ENCODE measurements at regions not wholly inside any gene's neighbourhood (a gene's known extent, or its start where the extent isn't known, plus 50 kb on each side); places are given as distances from the start of the nearest gene placed in this dataset.
A peak's percentile ranks its signal among the peaks of the same experiment; 100 is the strongest.

- DNase-seq = no peak
- WGBS, 2 donors = 47 to 75% methylated on average over 1 of the region's 1 CpG
- H3K27ac ChIP-seq = no peak overlapping the region
- TF ChIP-seq CTCF (IDR thresholded peaks at IDR 0.05) (no peak), POLR2A (IDR thresholded peaks at IDR 0.05) (no peak)
- no peaks in the 10 kb centered on the region for H3K4me1 ChIP-seq
- no peak overlapping the region for H3K4me3 ChIP-seq
- intact Hi-C loops (cut with DNase I; ENCODE audit: low total_unique reads) = no loop called here
- H3K27me3 ChIP-seq = no peaks in the 10 kb centered on the region
- no peaks in the 10 kb centered on the region for H3K9me3 ChIP-seq
- H3K36me3 ChIP-seq (ENCODE audit: low read depth, missing control alignments) = no peaks in the 10 kb centered on the region
Measured at GRCh38 chrX:95860127-95860526, 824.5 kb upstream of the DIAPH2 start.

- no peaks in the 10 kb centered on the region for H3K9me3 ChIP-seq
- H3K4me1 ChIP-seq = no peaks in the 10 kb centered on the region
- DNase-seq = no peak
- no peaks in the 10 kb centered on the region for H3K27me3 ChIP-seq
- TF ChIP-seq CTCF (IDR thresholded peaks at IDR 0.05) = no peak
- no peak for TF ChIP-seq POLR2A (IDR thresholded peaks at IDR 0.05)
- intact Hi-C loops (cut with DNase I; ENCODE audit: low total_unique reads) = no loop called here
- WGBS, 2 donors = 100% methylated on average over 1 of the region's 1 CpG
- H3K4me3 ChIP-seq = no peak overlapping the region
- H3K27ac ChIP-seq = no peak overlapping the region
- no peaks in the 10 kb centered on the region for H3K36me3 ChIP-seq (ENCODE audit: low read depth, missing control alignments)
Measured at GRCh38 chrX:95875661-95876060, 809.0 kb upstream of the DIAPH2 start.

- Histone ChIP-seq H3K4me3 (no peak overlapping the region), H3K4me1 (no peaks in the 10 kb centered on the region), H3K27me3 (no peaks in the 10 kb centered on the region), H3K9me3 (no peaks in the 10 kb centered on the region), H3K27ac (no peak overlapping the region), H3K36me3 (ENCODE audit: low read depth, missing control alignments) (no peaks in the 10 kb centered on the region)
- intact Hi-C loops (cut with DNase I; ENCODE audit: low total_unique reads) = no loop called here
- 64 to 70% methylated on average over 3 to 4 of the region's 4 CpGs for WGBS, 2 donors
- DNase-seq = no peak
- TF ChIP-seq CTCF (IDR thresholded peaks at IDR 0.05) (no peak), POLR2A (IDR thresholded peaks at IDR 0.05) (no peak)
Measured at GRCh38 chrX:95878874-95879273, 805.8 kb upstream of the DIAPH2 start.

- H3K27me3 ChIP-seq = no peaks in the 10 kb centered on the region
- no peaks in the 10 kb centered on the region for H3K9me3 ChIP-seq
- no peaks in the 10 kb centered on the region for H3K36me3 ChIP-seq (ENCODE audit: low read depth, missing control alignments)
- H3K27ac ChIP-seq = no peak overlapping the region
- TF ChIP-seq CTCF (IDR thresholded peaks at IDR 0.05) = no peak
- no peak for TF ChIP-seq POLR2A (IDR thresholded peaks at IDR 0.05)
- DNase-seq = peak; percentile 19
- intact Hi-C loops (cut with DNase I; ENCODE audit: low total_unique reads) = no loop called here
- 28 to 39% methylated on average over 2 of the region's 2 CpGs for WGBS, 2 donors
- H3K4me3 ChIP-seq = no peak overlapping the region
- no peaks in the 10 kb centered on the region for H3K4me1 ChIP-seq
Measured at GRCh38 chrX:95884186-95884585, 800.5 kb upstream of the DIAPH2 start.

- Histone ChIP-seq H3K36me3 (ENCODE audit: low read depth, missing control alignments) (no peaks in the 10 kb centered on the region), H3K4me1 (no peaks in the 10 kb centered on the region), H3K27me3 (no peaks in the 10 kb centered on the region), H3K4me3 (no peak overlapping the region), H3K9me3 (no peaks in the 10 kb centered on the region), H3K27ac (no peak overlapping the region)
- peak; percentile 15 for DNase-seq
- TF ChIP-seq CTCF (IDR thresholded peaks at IDR 0.05) (no peak), POLR2A (IDR thresholded peaks at IDR 0.05) (no peak)
- WGBS, 2 donors = 19 to 36% methylated on average over 3 of the region's 3 CpGs
- intact Hi-C loops (cut with DNase I; ENCODE audit: low total_unique reads) = no loop called here
Measured at GRCh38 chrX:95885074-95885473, 799.6 kb upstream of the DIAPH2 start.
